ENCODE measurements at regions not wholly inside any gene's neighbourhood (a gene's known extent, or its start where the extent isn't known, plus 50 kb on each side); places are given as distances from the start of the nearest gene placed in this dataset.

- Histone ChIP-seq H3K4me3 (replicated peaks; ENCODE audit: low read depth, low read length) (no peak overlapping the region), H3K36me3 (ENCODE audit: control insufficient read depth, insufficient read depth, low read length) (no peaks in the 10 kb centered on the region), H3K27me3 (replicated peaks; ENCODE audit: control insufficient read depth, insufficient read depth, low read length) (no peaks in the 10 kb centered on the region; the same call in 1 of the 2 replicates)
- TF ChIP-seq CTCF (IDR thresholded peaks at IDR 0.05; ENCODE audit: insufficient read depth, low read length, poor library complexity, severe bottlenecking), result no peak
- no peak for DNase-seq (ENCODE audit: extremely low read depth, insufficient read length)
Measured at GRCh38 chr10:31081937-31082840, 50.5 kb upstream of the ZNF438 start.

GRCh38 chr10:31083765-31084184 lies 52.1 kb upstream of the ZNF438 start:
- Histone ChIP-seq H3K4me3 (replicated peaks; ENCODE audit: low read depth, low read length) (no peak overlapping the region), H3K27me3 (replicated peaks; ENCODE audit: control insufficient read depth, insufficient read depth, low read length) (no peaks in the 10 kb centered on the region), H3K36me3 (ENCODE audit: control insufficient read depth, insufficient read depth, low read length) (no peaks in the 10 kb centered on the region)
- peak; percentile 51 for TF ChIP-seq CTCF (IDR thresholded peaks at IDR 0.05; ENCODE audit: insufficient read depth, low read length, poor library complexity, severe bottlenecking)
- peak; percentile 23 for DNase-seq (ENCODE audit: extremely low read depth, insufficient read length)

- H3K36me3 ChIP-seq (ENCODE audit: control insufficient read depth, insufficient read depth, low read length), result no peaks in the 10 kb centered on the region
- H3K27me3 ChIP-seq (replicated peaks; ENCODE audit: control insufficient read depth, insufficient read depth, low read length), result no peaks in the 10 kb centered on the region
- no peak for DNase-seq (ENCODE audit: extremely low read depth, insufficient read length)
Measured at GRCh38 chr10:31087011-31087410, 55.3 kb upstream of the ZNF438 start.

GRCh38 chr10:31087851-31088250 lies 56.2 kb upstream of the ZNF438 start:
- no peak for DNase-seq (ENCODE audit: extremely low read depth, insufficient read length)
- H3K36me3 ChIP-seq (ENCODE audit: control insufficient read depth, insufficient read depth, low read length), result no peaks in the 10 kb centered on the region
- no peak overlapping the region for H3K4me3 ChIP-seq (replicated peaks; ENCODE audit: low read depth, low read length)
- TF ChIP-seq CTCF (IDR thresholded peaks at IDR 0.05; ENCODE audit: insufficient read depth, low read length, poor library complexity, severe bottlenecking), result no peak
- H3K27me3 ChIP-seq (replicated peaks; ENCODE audit: control insufficient read depth, insufficient read depth, low read length), result no peaks in the 10 kb centered on the region

More at GRCh38 chr10:31087011-31087410, 55.3 kb upstream of the ZNF438 start:
- no peak overlapping the region for H3K4me3 ChIP-seq (replicated peaks; ENCODE audit: low read depth, low read length)
- TF ChIP-seq CTCF (IDR thresholded peaks at IDR 0.05; ENCODE audit: insufficient read depth, low read length, poor library complexity, severe bottlenecking), result no peak

- H3K36me3 ChIP-seq (ENCODE audit: control insufficient read depth, insufficient read depth, low read length), result no peaks in the 10 kb centered on the region
- TF ChIP-seq CTCF (IDR thresholded peaks at IDR 0.05; ENCODE audit: insufficient read depth, low read length, poor library complexity, severe bottlenecking), result no peak
- DNase-seq (ENCODE audit: extremely low read depth, insufficient read length), result no peak
Measured at GRCh38 chr10:31090894-31091607, 59.4 kb upstream of the ZNF438 start.

More at GRCh38 chr10:31090894-31091607, 59.4 kb upstream of the ZNF438 start:
- no peaks in the 10 kb centered on the region for H3K27me3 ChIP-seq (replicated peaks; ENCODE audit: control insufficient read depth, insufficient read depth, low read length)
- no peak overlapping the region for H3K4me3 ChIP-seq (replicated peaks; ENCODE audit: low read depth, low read length)

Measured in GM06990 (cell line).